NCI-H1436 (cell line): ENCODE measurements at regions not wholly inside any gene's neighbourhood (a gene's known extent, or its start where the extent isn't known, plus 50 kb on each side); places are given as distances from the start of the nearest gene placed in this dataset.
A peak's percentile ranks its signal among the peaks of the same experiment; 100 is the strongest.
"Not testable (repeated sequence)": the region's sequence is repeated elsewhere in the genome, so short reads cannot be mapped to it uniquely, and the experiment has no call there.

Experiments used
- DNase-seq: peaks from one replicate; lab custom pipeline; 2025; lab: John Stamatoyannopoulos, UW

DNA sequence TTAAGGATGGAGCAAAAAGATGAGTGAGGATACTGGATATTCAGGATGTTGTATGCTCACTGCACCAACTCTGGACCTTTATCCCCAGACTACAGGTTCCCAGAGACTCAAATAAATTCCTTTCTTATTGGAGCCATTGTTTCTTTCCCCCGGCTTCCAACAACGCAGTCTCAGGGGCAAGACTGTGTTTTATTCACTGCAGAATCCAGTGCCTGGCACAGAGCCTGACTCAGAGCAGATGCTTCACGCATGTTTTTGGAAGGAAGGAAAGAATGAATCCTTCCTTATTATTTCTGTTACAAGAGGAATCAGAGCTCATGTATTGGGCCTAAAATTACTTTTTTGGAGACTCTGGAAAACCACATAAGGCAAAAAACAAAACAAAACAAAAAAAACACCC lies 96.0 kb upstream of the VGLL4 start:
- DNase-seq, result no peak

DNA sequence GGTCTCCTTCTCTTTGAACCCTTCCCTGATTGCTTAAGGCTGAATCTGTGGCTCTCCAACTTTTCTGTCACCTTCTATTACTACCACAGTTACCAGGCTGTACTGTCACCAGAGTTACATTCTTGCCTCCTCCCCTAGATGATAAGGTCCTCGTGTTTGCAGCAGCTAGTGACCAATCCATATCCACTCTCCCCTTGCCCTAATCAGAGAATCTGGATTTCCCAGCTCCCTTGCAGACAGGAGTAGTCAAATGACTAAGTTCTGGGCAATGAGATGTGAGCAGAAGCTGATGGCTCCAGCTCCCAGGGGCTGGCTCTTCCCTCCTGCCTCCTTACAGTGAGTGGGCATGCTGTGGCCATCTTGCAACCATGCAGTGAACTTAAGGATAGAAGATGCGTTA lies 95.4 kb upstream of the VGLL4 start:
- no peak for DNase-seq

GRCh38 chr3:11737742-11738141 lies 94.0 kb upstream of the VGLL4 start:
- DNase-seq, result no peak

- DNase-seq, result no peak
These were observed 92.6 kb upstream of the VGLL4 start for GRCh38 chr3:11736136-11736833.

DNA sequence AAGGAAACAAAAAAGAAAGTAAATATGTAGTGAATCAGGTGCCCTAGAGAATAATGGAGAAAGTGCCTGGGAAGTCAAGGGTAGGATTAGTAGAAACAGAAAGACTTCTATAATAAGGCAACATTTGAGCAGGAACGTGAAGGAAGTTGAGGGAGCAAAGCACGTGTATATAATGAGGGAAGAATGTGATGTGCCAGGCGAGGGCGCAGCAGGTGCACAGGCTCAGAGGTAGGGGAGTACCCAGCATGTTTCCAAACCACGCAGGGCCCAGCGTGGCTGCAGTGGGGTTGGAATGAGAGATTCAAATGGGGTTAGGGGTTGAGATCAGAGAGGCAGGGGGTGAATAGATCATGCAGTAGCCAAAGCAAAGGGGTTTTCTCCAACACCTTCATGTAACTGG lies 91.9 kb upstream of the VGLL4 start:
- no peak for DNase-seq

DNA sequence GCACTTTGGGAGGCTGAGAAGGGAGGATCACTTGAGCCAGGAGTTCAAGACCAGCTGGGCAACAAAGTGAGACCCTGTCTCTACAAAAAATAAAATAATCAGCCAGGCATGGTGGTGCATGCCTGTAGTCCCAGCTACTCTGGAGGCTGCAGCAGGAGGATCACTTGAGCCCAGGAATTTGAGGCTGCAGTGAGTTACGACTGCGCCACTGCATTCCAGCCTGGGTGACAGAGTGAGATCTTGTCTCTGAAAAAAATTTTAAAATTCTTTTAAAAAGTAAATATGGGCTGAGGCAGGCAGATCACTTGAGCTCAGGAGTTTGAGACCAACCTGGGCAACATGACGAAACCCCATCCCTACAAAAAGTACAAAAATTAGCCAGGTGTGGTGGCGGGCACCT lies 91.4 kb upstream of the VGLL4 start:
- not testable (repeated sequence) for DNase-seq

DNA sequence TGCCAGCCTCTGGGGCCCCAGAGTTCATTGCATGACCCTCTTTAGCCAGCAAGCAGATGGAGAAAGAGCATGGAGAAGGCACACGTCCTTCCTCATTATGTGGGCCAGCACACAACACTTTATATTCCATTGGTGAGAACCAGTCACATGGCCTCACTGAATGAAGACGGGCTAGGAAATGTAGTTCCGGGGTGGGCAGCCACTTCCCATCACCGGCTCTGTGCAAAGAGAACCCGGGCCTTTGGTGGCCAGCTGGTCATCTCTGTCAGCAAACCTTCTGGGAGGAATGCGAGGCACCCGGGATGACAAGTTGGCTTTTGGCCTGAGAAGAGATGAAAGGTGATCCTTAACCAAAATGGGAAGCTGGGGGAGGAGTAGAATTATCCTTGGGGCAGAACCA lies 90.2 kb upstream of the VGLL4 start:
- DNase-seq, result no peak

DNA sequence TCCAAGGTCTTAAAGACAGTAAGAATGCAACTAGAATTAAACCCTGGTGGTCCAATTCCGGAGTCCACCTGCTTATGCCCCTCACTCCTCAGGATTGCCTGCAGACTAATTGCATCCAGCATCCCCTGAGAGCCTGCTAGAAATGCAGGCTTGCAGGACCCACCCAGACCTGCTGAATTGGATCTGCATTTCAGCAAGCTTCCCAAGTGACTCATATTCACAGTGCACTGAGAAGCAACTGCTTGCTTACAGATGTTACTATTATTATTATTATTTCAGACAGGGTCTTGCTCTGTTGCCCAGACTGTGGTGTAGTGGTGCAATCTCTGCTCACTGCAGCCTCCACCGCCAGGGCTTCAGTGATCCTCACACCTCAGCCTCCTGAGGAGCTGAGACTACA lies 83.5 kb upstream of the VGLL4 start:
- no peak for DNase-seq

DNA sequence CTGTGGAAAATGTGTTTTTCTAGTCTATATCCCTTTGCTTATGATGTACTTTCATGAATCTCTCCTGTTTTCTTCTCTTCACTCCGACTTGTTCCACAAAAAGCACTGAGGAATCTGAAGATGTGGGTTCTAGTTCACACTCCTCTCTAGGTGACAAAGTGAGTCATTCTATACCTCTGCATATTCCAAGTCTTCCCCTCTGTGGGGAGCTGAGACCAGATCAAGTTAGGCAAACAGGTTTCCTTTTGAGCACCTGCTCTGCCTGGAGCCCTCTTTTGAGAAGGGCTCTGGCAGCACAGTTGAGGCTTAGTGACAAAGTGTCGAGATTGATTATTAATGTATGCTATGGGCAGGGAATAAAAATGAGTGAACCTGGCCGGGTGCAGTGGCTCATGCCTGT lies 82.4 kb upstream of the VGLL4 start:
- no peak for DNase-seq

DNA sequence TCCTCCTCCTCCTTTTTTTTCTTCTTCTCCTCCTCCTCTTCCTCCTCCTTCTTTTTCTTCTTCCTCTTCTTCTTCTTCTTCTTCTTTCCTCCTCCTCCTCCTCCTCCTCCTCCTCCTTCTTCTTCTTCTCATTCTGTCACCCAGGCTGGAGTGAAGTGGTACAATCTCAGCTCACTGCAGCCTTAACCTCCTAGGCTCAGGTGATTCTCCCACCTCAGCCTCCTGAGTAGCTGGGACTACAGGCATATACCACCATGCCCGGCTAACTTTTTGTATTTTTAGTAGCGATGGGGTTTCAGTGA lies 81.6 kb upstream of the VGLL4 start:
- not testable (repeated sequence) for DNase-seq

- DNase-seq, result no peak
These were observed 81.1 kb upstream of the VGLL4 start for GRCh38 chr3:11724615-11725339.

DNA sequence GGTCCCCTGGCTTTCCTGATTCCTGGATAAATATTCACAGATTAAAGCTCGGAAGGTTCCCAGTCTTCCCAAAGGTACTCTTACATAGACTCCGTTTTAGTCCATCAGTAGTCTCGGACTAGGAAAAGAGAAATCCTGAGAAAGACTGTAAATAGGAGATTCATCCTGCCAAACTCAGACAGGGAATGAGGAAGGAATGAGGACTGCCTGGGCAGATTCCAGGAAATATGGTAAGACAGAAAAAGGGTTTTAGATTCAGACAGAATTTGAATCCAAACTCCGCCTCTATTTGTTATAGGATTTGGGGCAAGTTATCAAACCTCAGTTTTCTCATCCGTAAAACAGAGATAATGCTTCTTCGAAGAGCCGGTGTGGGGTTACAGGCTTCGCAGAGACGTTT lies 77.8 kb upstream of the VGLL4 start:
- no peak for DNase-seq

DNA sequence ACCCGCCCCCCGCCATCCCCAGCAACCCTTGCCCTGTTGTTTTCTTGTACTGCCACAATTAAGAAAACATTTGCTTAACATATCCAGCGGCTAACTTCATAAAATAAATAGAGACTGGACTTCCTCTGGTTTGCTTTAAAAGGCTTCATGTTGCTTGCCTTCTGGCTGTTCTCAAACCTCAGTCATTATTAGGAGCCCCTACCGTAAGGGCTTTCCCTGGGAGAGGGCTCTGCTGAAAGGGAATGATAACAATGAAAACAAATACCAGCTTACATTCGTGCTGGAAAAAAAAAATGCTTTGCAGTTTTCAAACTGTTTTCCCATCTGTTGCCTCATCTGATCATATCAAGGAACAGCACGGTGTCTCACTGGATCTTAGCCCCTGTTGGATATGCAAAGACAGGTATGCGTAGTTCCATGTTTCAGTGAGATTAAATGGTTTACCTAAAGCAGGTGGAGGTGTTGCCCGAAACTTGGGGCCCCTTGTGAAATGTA lies 77.2 kb upstream of the VGLL4 start:
- DNase-seq, result no peak

GRCh38 chr3:11720304-11720898 lies 76.7 kb upstream of the VGLL4 start:
- peak; percentile 23 for DNase-seq

- DNase-seq, result peak; percentile 56
These were observed 75.9 kb upstream of the VGLL4 start for GRCh38 chr3:11719406-11720303.

DNA sequence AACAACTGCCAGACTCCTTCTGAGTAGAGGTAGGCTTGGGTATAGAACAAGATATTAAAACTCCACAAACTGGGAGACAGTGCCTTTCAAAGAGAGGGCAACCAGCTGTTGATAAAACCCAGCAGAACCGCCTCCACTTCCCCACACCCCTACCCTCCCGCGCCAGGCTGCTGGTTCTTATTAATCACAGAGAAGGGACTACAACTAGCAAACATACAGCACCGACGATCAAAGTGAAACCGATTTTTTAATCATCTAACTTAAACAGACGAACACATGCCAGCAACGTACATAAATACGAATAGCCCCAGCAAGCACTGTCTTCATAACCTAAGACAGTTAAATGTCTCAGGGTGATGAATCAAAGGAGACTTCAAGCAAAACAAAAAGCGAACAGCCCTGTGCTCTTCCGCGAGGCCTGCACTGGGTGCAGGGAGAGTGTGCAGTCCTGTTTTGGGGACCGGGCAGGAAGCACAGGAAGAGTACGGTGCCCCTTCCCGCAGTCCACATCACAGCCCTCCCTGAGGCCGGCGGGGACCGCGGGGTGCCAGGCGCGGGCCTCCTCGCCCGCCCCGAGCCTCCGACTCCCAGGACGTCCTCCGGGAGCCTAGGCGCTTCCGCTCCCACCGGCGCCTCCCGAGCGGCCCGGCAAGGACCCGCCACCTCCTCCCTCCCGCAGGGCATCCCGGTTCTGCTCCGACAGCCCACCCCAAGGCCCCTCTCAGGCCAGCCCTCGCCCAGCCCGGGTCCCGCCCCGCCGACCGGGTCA lies 75.1 kb upstream of the VGLL4 start:
- no peak for DNase-seq

- no peak for DNase-seq
These were observed 74.3 kb upstream of the VGLL4 start for GRCh38 chr3:11717768-11718636.

GRCh38 chr3:11717301-11717700 lies 73.6 kb upstream of the VGLL4 start:
- DNase-seq, result no peak

DNA sequence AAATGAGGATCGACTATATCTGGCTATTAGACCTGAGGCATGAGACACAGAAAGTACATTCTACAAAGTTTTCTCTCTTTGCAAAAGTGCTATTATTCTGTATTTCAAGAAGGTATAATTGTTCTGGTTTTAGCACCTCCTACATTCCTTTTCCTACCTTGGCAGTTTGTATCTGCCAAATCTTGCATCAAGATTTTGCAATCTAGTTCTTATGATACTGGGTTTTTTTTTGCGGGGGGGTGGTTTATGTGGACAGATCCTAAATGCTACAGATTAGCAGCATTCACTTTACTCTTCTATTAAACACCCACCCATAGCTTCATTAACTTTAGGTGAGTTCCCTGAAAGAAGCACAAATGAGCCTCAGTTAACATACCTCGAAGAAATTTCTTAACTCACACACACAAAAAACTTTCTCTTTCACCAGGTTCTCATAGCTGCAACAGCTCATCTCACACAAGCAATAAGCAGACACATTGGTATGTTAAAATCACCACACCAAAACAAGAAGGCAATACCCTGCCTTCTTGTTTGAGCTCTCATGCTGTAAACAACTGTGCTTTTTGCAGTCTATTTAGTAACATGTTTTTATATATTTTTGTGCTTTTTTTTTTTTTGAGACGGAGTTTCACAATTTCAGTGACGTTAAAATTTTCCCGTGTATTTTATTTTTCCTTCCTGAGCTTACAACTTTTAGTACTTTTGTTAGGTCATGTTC lies 73.0 kb upstream of the VGLL4 start:
- DNase-seq, result no peak

DNA sequence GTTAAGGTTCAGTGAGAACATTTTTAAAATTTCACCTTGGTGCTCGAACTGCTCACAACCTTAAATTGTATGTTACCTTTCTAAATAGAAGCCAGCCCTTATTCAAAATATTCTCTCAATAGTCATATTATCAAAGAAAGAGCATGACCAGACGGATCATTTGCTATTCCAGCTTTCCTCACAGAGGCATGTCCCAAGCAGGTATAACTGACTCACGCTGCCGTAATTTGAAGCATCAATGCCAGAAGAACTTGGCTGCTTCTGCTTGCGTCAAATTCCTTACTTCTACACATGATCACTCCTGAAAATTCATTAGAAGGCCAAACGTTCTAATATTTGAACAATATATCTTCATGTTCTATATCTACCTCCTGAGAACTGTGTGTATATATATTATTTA lies 69.5 kb upstream of the VGLL4 start:
- DNase-seq, result no peak
